GM18870 (cell line): ENCODE measurements at regions not wholly inside any gene's neighbourhood (a gene's known extent, or its start where the extent isn't known, plus 50 kb on each side); places are given as distances from the start of the nearest gene placed in this dataset.
"Not testable (repeated sequence)": the region's sequence is repeated elsewhere in the genome, so short reads cannot be mapped to it uniquely, and the experiment has no call there.

Experiments used
- ATAC-seq: cut with Tn5 transposase; IDR thresholded peaks from one replicate; pipeline ENCODE4 v1.9.1; 2021; ENCODE audit warnings: moderate library complexity; ENCODE audit not compliant: unreplicated experiment

DNA sequence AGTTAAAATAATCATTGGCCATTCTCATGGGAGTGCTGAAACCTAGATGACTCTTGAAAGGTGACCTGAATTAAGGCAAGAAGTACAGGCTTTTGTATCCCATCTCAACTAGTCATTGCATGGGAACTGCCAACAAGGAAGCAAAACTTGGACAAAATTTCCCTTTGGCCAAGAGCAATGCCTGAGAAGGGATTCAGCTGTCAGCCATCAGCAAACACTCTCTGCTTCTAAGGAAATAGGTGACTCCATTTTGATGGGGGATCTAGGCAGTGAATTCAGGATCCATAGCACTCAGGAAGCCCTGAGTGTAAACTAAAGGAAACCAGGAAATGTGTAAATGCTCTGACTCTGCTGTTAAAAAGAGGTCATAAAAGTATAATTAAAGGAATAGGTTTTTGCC is 221.5 kb upstream of the TMEM229A start:
- no peak for ATAC-seq

DNA sequence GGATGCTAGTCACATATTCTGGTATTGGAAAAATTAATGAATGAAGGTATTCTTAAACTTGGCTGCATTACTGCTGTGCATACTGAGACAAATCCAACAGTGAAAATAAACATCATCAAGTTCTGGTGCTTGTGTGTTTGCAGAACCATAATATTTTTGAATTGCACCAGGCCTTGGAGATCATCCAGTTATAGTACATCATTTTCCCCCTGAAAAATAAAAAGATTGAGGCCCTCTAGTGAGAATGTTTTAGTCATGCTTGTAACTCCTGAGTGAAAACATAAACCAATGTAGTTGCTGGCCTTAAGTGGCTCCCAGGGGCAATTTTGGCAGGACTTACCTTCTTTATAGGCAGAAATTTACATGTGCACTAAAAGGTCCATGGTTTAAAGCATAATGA is 218.8 kb upstream of the TMEM229A start:
- no peak for ATAC-seq

DNA sequence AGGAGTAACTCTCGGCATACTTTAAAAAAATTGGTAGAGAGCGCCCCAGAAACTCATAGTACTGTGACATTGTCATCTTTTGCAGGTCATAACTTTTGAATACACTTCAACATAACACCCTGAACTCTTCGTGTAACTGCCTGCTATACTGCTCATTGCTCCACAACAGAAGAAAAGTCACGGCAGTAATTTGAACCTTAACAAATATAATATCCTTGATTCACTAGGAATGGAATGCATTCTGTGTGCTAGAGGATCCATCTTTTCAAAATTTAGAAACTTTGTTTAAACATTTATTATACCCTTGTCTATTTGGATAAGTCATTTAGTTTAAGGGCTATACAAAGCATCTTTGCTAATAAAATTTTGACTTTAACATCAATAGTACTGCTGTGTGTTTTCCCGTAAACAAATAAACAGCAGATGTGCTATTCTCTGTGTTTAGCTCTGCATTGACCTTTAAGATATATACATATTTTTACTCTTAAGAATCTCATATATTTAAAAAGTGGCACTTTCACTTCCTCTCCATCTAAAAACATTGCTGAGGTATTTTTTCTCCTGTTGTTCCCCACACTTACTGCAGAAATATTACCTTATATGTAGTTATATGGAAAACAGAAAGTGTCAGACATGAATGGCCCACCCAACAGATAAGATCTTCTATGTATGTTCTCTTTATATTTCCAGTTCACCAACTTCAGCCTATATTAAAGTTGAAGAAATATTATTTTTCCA is 217.6 kb upstream of the TMEM229A start:
- no peak for ATAC-seq

DNA sequence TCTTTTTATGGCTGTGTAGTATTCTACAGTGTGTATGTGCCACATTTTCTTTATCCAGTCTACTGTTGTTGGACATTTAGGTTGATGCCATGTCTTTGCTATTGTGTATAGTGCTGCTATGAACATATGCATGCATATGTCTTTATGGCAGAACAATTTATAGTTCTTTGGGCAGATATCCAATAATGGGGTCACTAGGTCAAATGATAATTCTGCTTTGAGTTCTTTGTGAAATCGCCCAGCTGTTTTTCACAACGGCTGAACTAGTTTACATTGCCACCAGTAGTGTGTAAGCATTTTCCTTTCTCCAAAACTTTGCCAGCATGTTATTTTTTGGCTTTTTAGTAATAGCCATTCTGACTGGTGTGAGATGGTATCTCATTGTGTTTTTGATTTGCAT is 214.8 kb upstream of the TMEM229A start:
- no peak for ATAC-seq

DNA sequence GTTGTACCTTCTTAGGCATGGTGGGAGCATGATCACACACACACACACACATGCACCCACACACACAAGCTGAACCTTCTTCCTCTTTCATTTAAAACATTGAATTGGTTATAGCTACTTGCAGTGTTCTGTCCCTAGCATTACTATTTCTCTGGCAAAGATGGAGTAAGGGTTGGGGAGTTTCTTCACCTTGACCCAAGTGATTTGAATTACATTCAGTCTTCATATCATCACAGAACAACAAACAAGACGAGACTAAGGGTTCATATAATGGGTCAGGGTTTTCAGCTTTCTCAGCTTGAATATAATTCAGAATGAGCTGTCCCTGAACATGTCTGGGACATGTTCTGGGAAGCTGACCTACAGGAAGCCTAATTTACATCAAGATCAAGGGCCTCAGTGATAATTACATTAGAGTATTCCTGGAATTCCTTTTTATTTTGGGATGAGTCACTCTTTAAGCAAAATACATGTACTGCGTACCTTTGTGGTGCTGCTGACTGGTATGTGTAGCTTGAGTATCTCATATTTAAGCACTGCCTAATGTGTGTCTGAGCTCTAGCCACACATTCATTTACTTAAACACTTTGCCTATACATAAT is 213.5 kb upstream of the TMEM229A start:
- ATAC-seq: no peak

DNA sequence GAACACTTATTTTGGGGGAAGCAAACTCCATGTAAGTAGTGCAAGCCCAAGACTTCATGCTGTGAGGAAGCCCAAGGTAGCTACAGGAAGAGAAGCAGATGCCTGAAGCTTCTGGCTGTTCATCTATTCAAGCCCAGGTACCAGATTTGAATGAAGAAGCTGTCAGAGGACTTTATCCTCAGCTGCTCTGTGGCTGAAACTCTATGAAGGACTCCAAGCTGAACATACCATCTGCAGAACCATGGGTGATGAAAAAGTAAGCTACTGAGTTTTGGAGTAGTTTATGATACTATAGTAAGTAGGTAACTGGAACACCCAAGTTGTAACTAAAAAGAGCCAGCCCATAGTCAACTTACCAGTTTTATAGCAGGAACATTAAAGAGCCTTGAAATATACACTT is 211.6 kb upstream of the TMEM229A start:
- not testable (repeated sequence) for ATAC-seq

DNA sequence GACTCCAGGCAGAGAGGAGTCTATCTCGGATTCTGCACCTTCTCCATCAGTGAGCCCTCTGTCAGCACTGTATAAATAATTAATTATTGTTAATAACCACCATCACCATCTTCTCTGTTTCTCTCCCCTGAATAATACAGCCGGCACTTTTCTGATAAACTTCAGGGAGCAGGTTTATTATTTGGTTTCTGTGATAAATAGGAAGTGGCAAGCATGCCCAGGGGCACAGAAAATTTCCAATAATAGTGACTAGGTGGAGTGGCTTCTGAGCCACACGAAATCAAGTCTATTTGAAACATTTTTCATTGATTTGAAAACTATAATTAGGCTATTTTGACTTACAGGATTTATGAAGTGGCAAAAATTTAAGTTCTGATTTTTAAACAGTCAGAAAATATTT is 186.8 kb upstream of the TMEM229A start:
- no peak for ATAC-seq

DNA sequence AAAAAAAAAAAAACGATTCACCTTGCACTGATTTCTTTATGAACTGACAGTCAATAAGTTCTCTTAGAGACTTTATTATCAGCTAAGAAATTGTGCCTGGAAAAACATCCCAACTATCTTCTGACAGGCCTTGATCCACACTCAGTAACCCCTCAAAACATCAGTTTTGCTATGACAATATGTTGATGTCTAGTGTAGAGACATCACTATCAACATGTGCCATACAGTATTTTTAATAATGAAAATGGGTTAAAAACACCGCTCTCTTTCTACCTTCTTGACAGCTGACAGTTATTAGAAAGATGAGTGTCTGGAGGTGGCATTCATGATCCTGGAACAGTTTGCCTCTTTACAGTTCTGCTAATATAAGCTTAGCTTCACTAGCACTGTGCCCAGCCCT is 175.8 kb upstream of the TMEM229A start:
- no peak for ATAC-seq

DNA sequence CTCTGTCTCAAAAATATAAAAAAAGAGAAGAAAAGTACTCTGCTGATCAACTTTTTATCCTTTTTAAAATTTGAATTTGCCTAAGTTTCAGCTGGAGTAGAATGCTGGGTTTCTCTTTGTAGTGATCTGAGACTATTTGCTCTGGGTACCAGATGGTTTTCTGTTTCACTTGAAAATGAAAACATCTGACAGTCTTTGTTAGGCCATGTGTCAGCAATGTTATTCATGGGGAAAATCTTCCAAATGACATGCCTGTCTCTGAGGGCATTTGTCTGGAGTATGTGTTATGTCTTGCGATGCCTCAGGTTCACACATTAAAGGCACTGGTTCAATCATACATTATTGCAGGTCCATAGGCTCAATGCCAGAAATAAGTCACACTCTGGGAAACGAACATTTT is 175.3 kb upstream of the TMEM229A start:
- peak; percentile 67 for ATAC-seq

DNA sequence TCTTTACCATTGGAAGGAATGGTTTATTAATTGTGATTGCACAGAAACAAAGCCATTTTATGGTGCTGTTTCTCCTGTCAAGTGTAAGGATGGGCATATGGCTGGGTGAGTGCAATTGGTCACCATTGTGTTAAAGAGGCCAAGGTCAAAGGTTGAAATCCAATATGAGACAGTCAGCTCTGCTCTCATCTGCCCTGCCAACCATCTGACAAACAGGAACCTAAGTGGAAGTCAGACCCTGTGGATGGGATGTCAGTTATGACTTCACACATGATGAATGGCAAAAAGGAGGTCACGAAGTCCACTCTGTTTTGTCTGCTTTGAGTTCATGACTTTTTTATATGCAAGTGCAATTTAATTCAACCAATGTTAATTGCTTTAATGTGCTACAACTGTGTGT is 172.7 kb upstream of the TMEM229A start:
- ATAC-seq: no peak

DNA sequence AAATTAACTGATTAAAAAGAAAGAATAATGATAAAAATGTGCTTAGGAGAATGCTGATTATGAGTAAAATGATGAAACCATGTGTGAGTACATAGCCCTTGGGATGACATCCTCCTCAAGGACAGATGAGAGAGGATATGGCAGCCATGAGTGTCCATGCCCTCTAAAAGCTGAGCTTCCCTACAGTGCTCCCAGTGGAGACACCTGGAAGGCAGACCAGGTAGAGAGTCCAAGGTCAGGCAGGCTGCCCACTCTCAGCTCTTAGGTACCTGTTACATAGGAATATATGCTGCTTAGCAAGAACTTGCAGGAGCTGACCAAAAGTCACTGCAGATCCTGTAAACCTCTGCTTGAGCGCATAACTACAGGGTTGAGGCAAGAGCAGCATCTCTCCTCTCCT is 169.7 kb upstream of the TMEM229A start:
- ATAC-seq: no peak

DNA sequence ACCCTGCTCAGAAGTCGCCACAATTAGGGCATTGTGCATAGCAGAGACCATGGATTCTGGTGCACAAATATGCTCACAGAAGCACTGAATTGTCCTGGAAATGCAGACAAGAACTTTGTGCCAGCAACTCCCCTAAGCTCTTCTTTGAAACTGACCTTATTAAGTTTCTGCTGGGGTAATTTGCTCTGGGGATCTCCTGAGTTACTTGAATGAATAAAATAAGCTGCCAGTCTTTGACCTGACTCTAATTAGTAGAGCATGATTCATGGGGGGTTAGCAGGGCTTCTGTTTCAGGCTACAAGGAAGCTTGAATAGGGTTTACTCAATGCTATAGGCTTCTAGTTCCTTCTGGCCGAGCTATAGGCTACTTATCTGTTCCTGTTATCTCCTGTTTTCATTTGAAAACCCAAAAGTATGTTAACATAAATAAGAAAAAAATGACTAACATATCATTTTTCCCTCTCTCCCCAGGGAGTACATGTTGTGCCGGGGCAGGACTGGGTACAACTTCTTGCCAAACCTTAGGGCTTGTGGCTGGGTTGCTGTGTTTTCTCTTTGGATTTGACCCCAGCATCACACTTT is 169.0 kb upstream of the TMEM229A start:
- no peak for ATAC-seq

DNA sequence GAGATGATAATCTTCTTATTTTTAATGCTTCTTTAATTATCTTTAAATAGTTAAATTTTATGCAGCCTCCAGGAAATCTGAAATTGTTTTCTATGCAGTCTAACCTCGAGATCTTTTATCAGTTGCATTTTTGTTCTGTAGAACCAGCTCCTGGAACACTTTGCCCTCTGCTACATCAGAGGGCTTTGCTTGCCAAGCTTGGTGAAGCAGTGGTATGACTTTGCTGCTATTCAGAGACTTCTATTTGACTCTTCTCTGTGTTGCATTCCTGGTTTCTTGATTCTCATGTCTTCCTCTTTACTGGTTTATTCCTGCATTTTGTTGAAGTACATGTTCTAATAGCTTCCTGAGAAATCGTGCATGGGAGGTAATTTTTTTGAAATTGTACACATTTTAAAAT is 163.7 kb upstream of the TMEM229A start:
- no peak for ATAC-seq

DNA sequence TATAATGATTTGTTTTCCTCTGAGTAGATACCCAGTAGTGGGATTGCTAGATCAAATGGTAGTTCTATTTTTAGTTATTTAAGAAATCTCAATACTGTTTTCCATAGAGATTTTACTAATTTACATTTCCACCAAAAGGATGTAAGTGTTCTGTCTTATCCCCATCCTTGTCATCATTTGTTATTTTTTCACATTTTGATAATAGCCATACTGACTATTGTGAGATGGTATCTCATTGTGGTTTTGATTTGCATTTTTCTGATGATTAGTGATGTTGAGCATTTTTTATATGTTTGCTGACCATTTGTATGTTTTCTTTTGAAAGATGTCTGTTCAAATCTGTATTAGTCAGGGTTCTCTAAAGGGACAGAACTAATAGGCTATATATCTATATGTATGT is 160.0 kb upstream of the TMEM229A start:
- ATAC-seq: no peak

DNA sequence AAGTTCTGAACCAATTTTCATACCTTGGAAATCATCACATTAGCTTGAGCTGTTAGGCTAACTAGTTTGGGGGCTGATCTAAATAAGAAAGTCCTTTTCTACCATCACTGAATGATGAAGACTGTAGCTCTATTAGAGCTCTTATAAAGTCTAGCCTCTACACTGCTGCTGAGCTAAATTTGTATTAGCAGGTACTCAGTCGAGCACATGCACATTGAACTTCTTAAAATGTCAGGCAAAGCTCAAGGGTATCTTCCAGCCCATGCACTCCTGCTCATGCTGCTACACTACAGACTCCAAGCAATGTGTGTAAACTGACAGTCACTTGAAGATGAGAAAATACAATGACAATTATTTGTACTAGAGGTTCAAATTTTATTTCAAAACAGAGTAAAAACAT is 158.8 kb upstream of the TMEM229A start:
- ATAC-seq: no peak

DNA sequence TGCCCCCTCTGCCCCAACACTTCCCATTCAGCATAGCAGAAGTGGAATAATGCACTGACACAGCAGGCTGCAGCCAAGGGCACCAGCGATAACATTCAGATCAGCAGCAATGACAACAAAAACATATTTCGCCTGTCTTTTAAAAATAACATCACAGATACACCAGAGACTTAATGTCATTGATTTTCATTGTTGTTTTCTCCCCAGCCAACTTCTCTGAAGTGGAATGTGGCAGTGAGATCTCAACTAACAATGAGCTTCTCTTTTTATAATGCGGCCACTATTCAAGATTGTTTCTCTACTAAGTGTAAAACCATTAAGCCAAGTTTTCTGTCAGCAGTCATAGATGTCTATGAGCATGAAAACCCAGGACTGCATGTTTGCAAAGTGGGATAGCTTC is 158.2 kb upstream of the TMEM229A start:
- no peak for ATAC-seq

DNA sequence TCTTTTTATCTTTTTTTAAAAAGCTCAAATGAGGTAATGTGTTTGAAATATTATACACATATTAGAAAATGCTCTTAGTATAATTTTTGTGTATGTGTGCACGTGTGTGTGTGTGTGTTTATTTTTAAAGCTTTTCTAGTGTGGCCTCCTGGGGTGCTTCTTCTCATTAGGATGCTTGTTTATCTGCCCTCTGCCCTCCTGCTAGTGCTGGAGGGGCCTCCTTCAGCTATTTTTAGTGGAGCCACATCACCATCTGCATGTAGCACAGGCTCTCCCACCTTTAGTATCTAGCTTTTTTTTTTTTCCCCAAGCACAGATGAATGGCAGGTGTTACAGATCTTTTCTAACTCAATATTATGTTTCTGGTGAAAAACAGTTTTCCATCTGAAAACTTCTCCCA is 155.7 kb upstream of the TMEM229A start:
- ATAC-seq: no peak

DNA sequence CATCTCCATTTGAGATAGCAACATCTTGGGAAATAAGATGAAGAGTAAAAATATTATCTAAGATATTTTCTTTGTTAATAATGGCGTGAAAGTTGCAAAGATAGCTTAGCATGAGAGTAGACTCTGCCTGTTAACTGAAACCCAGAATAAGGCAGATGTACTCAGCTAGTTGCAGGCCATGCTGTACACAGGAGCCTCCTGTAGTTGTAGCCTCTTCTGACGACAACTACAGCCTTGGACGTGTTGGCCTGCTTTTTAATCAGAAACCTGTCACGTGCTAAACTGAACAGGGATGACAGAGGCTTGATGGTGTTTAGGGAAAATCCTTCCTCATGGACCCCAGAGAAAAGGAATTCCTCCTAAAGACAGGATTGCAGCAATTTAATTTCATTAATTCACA is 155.1 kb upstream of the TMEM229A start:
- no peak for ATAC-seq

DNA sequence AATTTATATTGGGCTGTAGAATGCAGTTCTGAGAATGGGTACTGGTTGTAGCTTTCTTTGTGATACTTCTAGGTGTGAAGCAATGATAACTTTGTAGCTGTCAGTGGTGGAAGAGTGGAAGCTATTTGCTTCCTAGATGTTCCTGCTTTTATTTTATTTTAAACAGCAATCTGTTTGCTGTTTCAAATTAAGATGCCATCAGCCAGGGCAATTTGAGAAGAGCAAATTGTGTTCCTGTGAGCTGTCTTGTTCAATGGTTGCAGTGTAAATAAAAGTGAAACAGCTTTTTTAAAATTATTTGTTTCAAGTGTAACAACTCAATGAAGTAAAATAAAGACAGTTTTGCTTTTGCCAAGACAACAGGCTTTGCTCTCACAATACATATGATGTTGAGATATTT is 150.8 kb upstream of the TMEM229A start:
- no peak for ATAC-seq

DNA sequence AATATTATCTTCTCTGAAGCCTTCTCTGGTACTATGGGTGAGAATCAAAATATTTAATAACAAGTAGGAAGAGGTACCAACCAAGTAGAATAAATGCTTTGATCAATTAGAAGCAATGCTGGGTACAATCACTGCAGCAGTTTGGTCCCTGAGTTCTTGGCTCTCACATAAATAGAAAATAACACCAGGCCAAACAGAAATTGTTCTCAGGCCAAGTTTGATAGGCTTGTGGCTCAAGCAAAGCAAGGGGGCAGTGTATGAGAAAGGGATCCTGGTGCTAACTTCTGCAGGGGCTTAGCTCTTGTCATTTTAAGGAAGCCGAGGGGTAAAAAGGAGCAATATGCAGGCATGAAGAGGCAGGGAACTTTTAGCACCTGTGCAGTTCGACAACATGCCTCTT is 146.8 kb upstream of the TMEM229A start:
- ATAC-seq: no peak

DNA sequence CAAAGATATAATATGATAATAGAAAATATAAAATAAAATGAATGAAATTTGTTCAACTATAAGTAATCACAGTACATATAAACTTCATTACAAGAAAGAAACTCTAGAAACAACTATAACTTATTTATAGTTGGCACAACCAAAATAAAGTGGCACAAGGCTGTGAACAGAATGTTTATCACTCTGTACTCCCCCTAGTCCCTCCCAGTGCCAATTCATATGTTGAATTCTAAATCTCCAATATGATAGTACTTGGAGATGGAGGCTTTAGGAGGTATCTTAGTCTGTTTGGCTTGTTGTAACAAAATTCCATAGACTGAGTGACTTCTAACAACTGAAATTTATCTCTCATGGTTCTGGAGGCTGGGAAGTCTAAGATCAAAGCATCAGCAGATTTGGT is 145.0 kb upstream of the TMEM229A start:
- ATAC-seq: no peak

DNA sequence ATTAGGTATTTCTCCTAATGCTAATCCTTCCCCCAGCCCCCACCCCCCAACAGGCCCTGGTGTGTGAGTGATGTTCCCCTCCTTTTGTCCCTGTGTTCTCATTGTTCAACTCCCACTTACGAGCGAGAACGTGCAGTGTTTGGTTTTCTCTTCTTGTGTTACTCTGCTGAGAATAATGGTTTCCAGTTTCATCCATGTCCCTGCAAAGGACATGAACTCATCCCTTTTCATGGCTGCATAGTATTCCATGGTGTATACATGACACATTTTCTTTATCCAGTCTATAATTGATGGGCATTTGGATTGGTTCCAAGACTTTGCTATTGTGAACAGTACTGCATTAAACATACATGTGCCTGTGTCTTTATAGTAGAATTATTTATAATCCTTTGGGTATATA is 138.9 kb upstream of the TMEM229A start:
- not testable (repeated sequence) for ATAC-seq

DNA sequence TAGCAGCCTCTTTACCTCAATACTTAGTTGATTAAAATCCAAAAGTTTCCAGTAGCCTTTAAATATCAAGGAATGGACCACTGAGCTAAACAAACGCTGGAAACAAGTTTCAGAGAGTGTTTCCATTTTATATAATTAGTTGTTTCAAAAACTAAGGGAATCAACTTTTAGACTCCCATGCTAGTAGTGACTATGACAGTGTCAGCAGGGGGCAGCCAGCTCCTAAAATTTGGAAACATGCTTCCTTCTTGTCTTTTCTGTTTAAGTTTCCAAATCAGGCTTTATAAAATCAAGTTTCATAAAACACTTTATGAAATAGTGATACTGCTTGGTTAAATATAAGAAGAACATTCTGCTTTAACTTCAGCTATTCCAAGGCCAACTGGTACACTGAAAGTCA is 138.2 kb upstream of the TMEM229A start:
- ATAC-seq: no peak
